Osteoblast (primary cell): ENCODE measurements at regions not wholly inside any gene's neighbourhood (a gene's known extent, or its start where the extent isn't known, plus 50 kb on each side); places are given as distances from the start of the nearest gene placed in this dataset.

ENCODE experiments used
- DNase-seq: peaks from one replicate; pipeline ENCODE4 v3.0.0; 2011; ENCODE audit warnings: low spot score, mixed read lengths; ENCODE audit not compliant: insufficient read length; ENCODE audit errors: missing footprints
- H2AFZ ChIP-seq: 2 replicates; pipeline ENCODE4 v1.6.0; 2011; ENCODE audit warnings: mild to moderate bottlenecking, low read length
- H3K27ac ChIP-seq: 2 replicates; pipeline ENCODE4 v1.5.1; 2011; ENCODE audit warnings: mild to moderate bottlenecking, low read depth, low read length, moderate library complexity
- H3K27me3 ChIP-seq: 2 replicates; pipeline ENCODE4 v1.6.0; 2012; ENCODE audit warnings: mild to moderate bottlenecking, control low read depth, inconsistent platforms, low read length, moderate library complexity; ENCODE audit not compliant: insufficient read depth
- H3K36me3 ChIP-seq: 2 replicates; pipeline ENCODE4 v1.5.1; 2011; ENCODE audit warnings: mild to moderate bottlenecking, low read length, control low read depth, moderate library complexity; ENCODE audit not compliant: insufficient read depth
- H3K4me1 ChIP-seq: 2 replicates; pipeline ENCODE4 v1.5.1; 2011; ENCODE audit warnings: mild to moderate bottlenecking, low read length, control low read depth, moderate library complexity; ENCODE audit not compliant: insufficient read depth
- H3K4me2 ChIP-seq: 2 replicates; pipeline ENCODE4 v1.6.0; 2011; ENCODE audit warnings: mild to moderate bottlenecking, low read length; ENCODE audit not compliant: insufficient read depth
- H3K4me3 ChIP-seq: fragments of 200-600 bp; sonication (generic); 3 replicates; pipeline ENCODE4 v1.5.1; 2012; ENCODE audit warnings: mild to moderate bottlenecking, low read length, inconsistent platforms; ENCODE audit not compliant: insufficient read depth
- H3K79me2 ChIP-seq: 2 replicates; pipeline ENCODE4 v1.6.0; 2012; ENCODE audit warnings: mild to moderate bottlenecking, low read length, control low read depth, inconsistent platforms; ENCODE audit not compliant: insufficient read depth
- H3K9me3 ChIP-seq: 2 replicates; pipeline ENCODE4 v1.5.1; 2011; ENCODE audit warnings: low read depth, low read length, control low read depth
- H4K20me1 ChIP-seq: 2 replicates; pipeline ENCODE4 v1.6.0; 2012; ENCODE audit warnings: mild to moderate bottlenecking, low read length, control low read depth; ENCODE audit not compliant: insufficient read depth
- TF ChIP-seq, protein P1 (sequence below): IDR thresholded peaks from 2 replicates; pipeline ENCODE4 v1.5.1; 2011; ENCODE audit warnings: mild to moderate bottlenecking, low read depth, low read length, moderate library complexity; ENCODE audit errors: extremely low read depth

DNA sequence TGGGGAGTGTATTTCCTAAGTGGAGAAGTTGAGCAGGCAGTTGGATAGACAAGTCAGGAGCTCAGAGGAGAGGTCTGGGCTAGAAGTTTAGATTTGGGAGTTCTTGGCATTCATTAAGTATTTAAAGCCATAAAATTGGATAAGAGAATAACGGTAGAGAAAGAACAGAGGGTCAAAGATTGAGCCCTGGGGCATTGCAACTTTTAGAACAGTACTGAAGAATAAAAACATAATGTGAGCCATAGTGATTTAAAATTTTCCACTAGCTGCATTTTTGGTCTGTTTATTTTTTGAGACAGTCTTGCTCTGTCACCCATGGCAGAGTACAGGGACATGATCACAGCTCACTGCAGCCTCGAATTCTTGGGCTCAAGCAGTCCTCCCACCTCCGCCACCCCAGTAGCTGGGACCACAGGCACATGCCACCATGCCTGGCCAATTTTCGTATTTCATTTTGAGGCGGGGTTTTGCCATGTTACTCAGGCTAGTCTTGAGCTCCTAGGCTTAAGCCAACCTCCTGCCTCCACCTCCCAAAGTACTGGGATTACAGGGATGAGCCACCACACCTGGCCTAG is 85.9 kb upstream of the SOX13 start:
- Histone ChIP-seq H3K79me2 (no peaks in the 10 kb centered on the region), H3K9me3 (no peaks in the 10 kb centered on the region), H3K4me1 (no peaks in the 10 kb centered on the region), H3K27me3 (peaks cover 3% of the 10 kb centered on the region), H3K4me2 (no peak overlapping the region), H3K36me3 (no peaks in the 10 kb centered on the region), H3K4me3 (no peak overlapping the region), H3K27ac (no peak overlapping the region), H2AFZ (no peak overlapping the region), H4K20me1 (no peaks in the 10 kb centered on the region)
- no peak for DNase-seq
- TF ChIP-seq, protein P1, sequence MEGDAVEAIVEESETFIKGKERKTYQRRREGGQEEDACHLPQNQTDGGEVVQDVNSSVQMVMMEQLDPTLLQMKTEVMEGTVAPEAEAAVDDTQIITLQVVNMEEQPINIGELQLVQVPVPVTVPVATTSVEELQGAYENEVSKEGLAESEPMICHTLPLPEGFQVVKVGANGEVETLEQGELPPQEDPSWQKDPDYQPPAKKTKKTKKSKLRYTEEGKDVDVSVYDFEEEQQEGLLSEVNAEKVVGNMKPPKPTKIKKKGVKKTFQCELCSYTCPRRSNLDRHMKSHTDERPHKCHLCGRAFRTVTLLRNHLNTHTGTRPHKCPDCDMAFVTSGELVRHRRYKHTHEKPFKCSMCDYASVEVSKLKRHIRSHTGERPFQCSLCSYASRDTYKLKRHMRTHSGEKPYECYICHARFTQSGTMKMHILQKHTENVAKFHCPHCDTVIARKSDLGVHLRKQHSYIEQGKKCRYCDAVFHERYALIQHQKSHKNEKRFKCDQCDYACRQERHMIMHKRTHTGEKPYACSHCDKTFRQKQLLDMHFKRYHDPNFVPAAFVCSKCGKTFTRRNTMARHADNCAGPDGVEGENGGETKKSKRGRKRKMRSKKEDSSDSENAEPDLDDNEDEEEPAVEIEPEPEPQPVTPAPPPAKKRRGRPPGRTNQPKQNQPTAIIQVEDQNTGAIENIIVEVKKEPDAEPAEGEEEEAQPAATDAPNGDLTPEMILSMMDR: no peak

DNA sequence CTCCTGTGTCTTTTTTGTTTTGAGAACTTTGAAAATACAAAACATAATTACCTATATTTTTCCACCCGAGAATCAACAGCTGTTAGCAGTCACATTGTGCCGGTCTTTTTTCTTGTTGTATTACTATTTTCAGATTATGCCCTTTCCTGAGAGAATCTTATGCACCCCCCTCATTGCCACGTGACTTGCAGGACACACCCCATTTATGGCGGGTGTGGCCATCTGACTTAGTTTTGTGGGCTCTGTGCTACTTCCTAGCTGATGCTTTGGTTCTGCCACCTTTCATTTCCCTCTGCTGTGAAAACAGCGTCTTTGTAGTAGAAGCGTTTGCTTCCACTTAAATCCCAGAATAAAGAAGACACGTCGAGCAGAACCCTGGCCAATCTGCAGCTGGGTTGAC is 82.8 kb upstream of the SOX13 start:
- Histone ChIP-seq H3K4me3 (no peak overlapping the region), H3K79me2 (no peaks in the 10 kb centered on the region), H3K36me3 (no peaks in the 10 kb centered on the region), H4K20me1 (no peaks in the 10 kb centered on the region), H3K4me2 (no peak overlapping the region), H3K27me3 (peaks cover 11% of the 10 kb centered on the region), H3K27ac (no peak overlapping the region), H2AFZ (no peak overlapping the region), H3K4me1 (no peaks in the 10 kb centered on the region), H3K9me3 (no peaks in the 10 kb centered on the region)
- DNase-seq: no peak
- TF ChIP-seq, protein P1: no peak

DNA sequence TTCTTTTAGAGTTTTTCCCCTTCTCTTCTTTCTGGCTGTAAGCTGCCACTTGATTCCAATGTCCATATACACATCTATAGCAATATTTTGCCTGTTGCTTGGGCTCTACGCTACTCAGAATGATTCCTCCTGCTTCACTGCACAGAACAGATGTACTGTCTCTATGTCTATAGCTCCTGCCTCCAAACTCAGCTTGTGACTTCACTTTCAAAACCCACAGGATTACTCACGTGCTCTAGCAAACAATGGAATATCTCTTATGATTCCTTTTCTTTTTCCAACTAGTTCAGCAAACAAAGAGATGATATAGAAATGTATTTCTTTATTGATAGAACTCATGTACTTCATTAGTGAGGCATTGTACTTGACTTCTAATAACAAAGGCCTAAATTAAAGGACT is 80.5 kb upstream of the SOX13 start:
- DNase-seq: no peak
- no peak overlapping the region for H2AFZ ChIP-seq

GRCh38 chr1:203993256-203993655 is 79.7 kb upstream of the SOX13 start:
- no peak for DNase-seq
- TF ChIP-seq, protein P1: no peak

More for the DNA sequence above, 80.5 kb upstream of the SOX13 start:
- Histone ChIP-seq H3K9me3 (no peaks in the 10 kb centered on the region), H3K4me2 (no peak overlapping the region), H3K27ac (no peak overlapping the region), H3K4me1 (no peaks in the 10 kb centered on the region), H3K4me3 (no peak overlapping the region), H3K36me3 (no peaks in the 10 kb centered on the region), H4K20me1 (no peaks in the 10 kb centered on the region), H3K79me2 (no peaks in the 10 kb centered on the region), H3K27me3 (peaks cover 15% of the 10 kb centered on the region)
- TF ChIP-seq, protein P1: no peak

More at GRCh38 chr1:203993256-203993655, 79.7 kb upstream of the SOX13 start:
- Histone ChIP-seq H3K9me3 (no peaks in the 10 kb centered on the region), H3K36me3 (no peaks in the 10 kb centered on the region), H2AFZ (no peak overlapping the region), H3K4me1 (no peaks in the 10 kb centered on the region), H3K79me2 (no peaks in the 10 kb centered on the region), H3K27me3 (peaks cover 15% of the 10 kb centered on the region), H3K27ac (no peak overlapping the region), H4K20me1 (no peaks in the 10 kb centered on the region), H3K4me3 (no peak overlapping the region), H3K4me2 (no peak overlapping the region)
